ENCODE measurements at regions not wholly inside any gene's neighbourhood (a gene's known extent, or its start where the extent isn't known, plus 50 kb on each side); places are given as distances from the start of the nearest gene placed in this dataset.

GRCh38 chr11:110828086-110828485, 115.8 kb upstream of the ARHGAP20 start:
- TF ChIP-seq POLR2A (IDR thresholded peaks at IDR 0.05) (no peak), EP300 (IDR thresholded peaks at IDR 0.05) (no peak), POLR2AphosphoS5 (IDR thresholded peaks at IDR 0.05) (no peak)
- TF ChIP-seq, protein P1, sequence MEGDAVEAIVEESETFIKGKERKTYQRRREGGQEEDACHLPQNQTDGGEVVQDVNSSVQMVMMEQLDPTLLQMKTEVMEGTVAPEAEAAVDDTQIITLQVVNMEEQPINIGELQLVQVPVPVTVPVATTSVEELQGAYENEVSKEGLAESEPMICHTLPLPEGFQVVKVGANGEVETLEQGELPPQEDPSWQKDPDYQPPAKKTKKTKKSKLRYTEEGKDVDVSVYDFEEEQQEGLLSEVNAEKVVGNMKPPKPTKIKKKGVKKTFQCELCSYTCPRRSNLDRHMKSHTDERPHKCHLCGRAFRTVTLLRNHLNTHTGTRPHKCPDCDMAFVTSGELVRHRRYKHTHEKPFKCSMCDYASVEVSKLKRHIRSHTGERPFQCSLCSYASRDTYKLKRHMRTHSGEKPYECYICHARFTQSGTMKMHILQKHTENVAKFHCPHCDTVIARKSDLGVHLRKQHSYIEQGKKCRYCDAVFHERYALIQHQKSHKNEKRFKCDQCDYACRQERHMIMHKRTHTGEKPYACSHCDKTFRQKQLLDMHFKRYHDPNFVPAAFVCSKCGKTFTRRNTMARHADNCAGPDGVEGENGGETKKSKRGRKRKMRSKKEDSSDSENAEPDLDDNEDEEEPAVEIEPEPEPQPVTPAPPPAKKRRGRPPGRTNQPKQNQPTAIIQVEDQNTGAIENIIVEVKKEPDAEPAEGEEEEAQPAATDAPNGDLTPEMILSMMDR (IDR thresholded peaks at IDR 0.05), result no peak
- 28 to 53% methylated on average over 1 of the region's 1 CpG for WGBS, 2 donors
- Histone ChIP-seq H3K4me1 (no peaks in the 10 kb centered on the region), H3K27ac (no peak overlapping the region), H3K36me3 (no peaks in the 10 kb centered on the region), H3K9me3 (no peaks in the 10 kb centered on the region), H3K4me3 (no peak overlapping the region), H3K27me3 (no peaks in the 10 kb centered on the region)
- no peak for DNase-seq
- no peak for ATAC-seq (ENCODE audit: low FRiP score in 2 of 2)

- H3K9me3 ChIP-seq, result no peaks in the 10 kb centered on the region
- WGBS, 2 donors, result 82 to 89% methylated on average over 1 of the region's 1 CpG
These were observed 115.0 kb upstream of the ARHGAP20 start for GRCh38 chr11:110827276-110827675.

GRCh38 chr11:110824912-110825620, 112.8 kb upstream of the ARHGAP20 start:
- ATAC-seq (ENCODE audit: low FRiP score in 2 of 2) (no peak), DNase-seq (no peak)
- H3K9me3 ChIP-seq, result no peaks in the 10 kb centered on the region
- TF ChIP-seq EP300 (IDR thresholded peaks at IDR 0.05) (no peak), POLR2A (IDR thresholded peaks at IDR 0.05) (no peak), POLR2AphosphoS5 (IDR thresholded peaks at IDR 0.05) (no peak)
- TF ChIP-seq, protein P1 (IDR thresholded peaks at IDR 0.05), result no peak
- no peaks in the 10 kb centered on the region for H3K36me3 ChIP-seq
- H3K4me3 ChIP-seq, result no peak overlapping the region
- H3K27ac ChIP-seq, result no peak overlapping the region
- no peaks in the 10 kb centered on the region for H3K4me1 ChIP-seq
- H3K27me3 ChIP-seq, result no peaks in the 10 kb centered on the region
- WGBS, 2 donors, result 94 to 97% methylated on average over 3 of the region's 3 CpGs

More at GRCh38 chr11:110827276-110827675, 115.0 kb upstream of the ARHGAP20 start:
- TF ChIP-seq POLR2A (IDR thresholded peaks at IDR 0.05) (no peak), EP300 (IDR thresholded peaks at IDR 0.05) (no peak), POLR2AphosphoS5 (IDR thresholded peaks at IDR 0.05) (no peak)
- TF ChIP-seq, protein P1 (IDR thresholded peaks at IDR 0.05), result no peak
- Histone ChIP-seq H3K36me3 (no peaks in the 10 kb centered on the region), H3K27ac (no peak overlapping the region), H3K4me3 (no peak overlapping the region), H3K27me3 (no peaks in the 10 kb centered on the region), H3K4me1 (no peaks in the 10 kb centered on the region)
- ATAC-seq (ENCODE audit: low FRiP score in 2 of 2) (no peak), DNase-seq (no peak)

DNA sequence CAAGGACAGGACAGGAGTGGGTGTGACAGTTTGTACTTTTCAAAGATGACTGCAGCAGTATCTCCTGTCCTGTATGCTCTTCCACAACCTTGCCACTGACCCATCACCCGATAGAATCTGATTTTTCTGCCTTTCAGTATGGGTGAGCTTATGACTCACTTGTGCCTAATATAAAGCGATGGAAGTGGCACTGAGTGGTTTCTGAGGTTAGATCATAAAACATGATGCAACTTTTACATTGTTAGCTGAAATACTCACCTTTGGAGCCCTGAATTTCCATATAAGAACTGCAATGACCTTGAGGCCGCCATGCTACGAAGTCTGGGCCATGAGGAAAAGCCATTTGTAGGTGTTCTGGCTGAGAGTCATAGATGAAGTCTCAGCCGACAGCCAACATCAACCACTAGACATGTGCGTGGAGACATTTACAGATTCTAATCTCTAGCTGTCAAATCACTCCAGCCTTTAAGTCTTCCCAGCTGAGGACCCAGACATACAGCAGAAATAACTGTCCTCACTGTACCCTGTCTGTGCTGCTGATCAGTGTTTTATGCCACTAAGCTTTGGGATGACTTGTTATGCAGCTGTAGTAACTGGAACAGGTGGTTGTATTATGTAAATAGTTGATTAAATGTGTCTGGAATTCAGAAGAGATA, 105.9 kb upstream of the ARHGAP20 start:
- Histone ChIP-seq H3K27ac (no peak overlapping the region), H3K36me3 (no peaks in the 10 kb centered on the region), H3K4me1 (no peaks in the 10 kb centered on the region), H3K9me3 (peaks cover 0 to 8% (median 0%) of the 10 kb centered on the region in 4 donors), H3K27me3 (no peaks in the 10 kb centered on the region), H3K4me3 (no peak overlapping the region)
- no peak for TF ChIP-seq EP300 (IDR thresholded peaks at IDR 0.05)
- TF ChIP-seq, protein P1 (IDR thresholded peaks at IDR 0.05), result no peak
- TF ChIP-seq POLR2AphosphoS5 (IDR thresholded peaks at IDR 0.05), result no peak
- TF ChIP-seq POLR2A (IDR thresholded peaks at IDR 0.05), result no peak
- ATAC-seq (ENCODE audit: low FRiP score in 2 of 2) (no peak), DNase-seq (no peak)
- 84 to 91% methylated on average over 5 to 6 of the region's 6 CpGs for WGBS, 2 donors

Measured in upper lobe of left lung (tissue), 6 donors.